Endothelial cell of umbilical vein (primary cell): ENCODE measurements at regions not wholly inside any gene's neighbourhood (a gene's known extent, or its start where the extent isn't known, plus 50 kb on each side); places are given as distances from the start of the nearest gene placed in this dataset.

ENCODE experiments used
- BruUV-seq: library from RNA; stranded (reverse); fragments of 400-500 nt; replicated peaks from 2 replicates; lab custom pipeline; 2021; lab: Mats Ljungman, UMichigan
- CTCF ChIA-PET: fragments of 300-600, 350-600 bp; sonication (Branson Sonifier 250); formaldehyde crosslinking; loops from one replicate; lab custom pipeline; 2021; ENCODE audit warnings: antibody characterized with exemption, inconsistent platforms; lab: Charles Lee
- POLR2A ChIA-PET: fragments of 300-600, 350-600 bp; sonication (Branson Sonifier 250); formaldehyde crosslinking; loops from one replicate; lab custom pipeline; 2021; ENCODE audit warnings: antibody characterized with exemption, inconsistent platforms; lab: Charles Lee
- DNase-seq: peaks from one replicate; pipeline ENCODE4 v3.0.0-alpha.2; 2011; ENCODE audit warnings: low read depth, low spot score
- FAIRE-seq: peaks from 2 replicates; lab custom pipeline; 2011; peaks lifted over from hg19 to GRCh38; lab: Jason Lieb, UNC
- H2AFZ ChIP-seq: 2 replicates; pipeline ENCODE4 v1.6.0; 2012; ENCODE audit warnings: low read depth, low read length, control low read depth, inconsistent platforms
- H3K27ac ChIP-seq: 2 replicates; pipeline ENCODE4 v1.5.1; 2011; ENCODE audit warnings: low read depth, mild to moderate bottlenecking, control low read depth, low read length, moderate library complexity; ENCODE audit not compliant: insufficient read depth
- H3K27me3 ChIP-seq, 2 experiments: 2 replicates each; pipeline versions ENCODE4 v1.6.0 to v1.6.1; 2011; ENCODE audit warnings: low read length in 2 of 2, mixed read lengths in 1 of 2; ENCODE audit not compliant: control insufficient read depth in 2 of 2, insufficient read depth in 2 of 2
- H3K36me3 ChIP-seq, 2 experiments: 2 replicates in 1 of 2; 3 replicates in 1 of 2; pipeline ENCODE4 v1.5.1; 2011; ENCODE audit warnings: low read length in 2 of 2, mild to moderate bottlenecking in 1 of 2, moderate library complexity in 1 of 2; ENCODE audit not compliant: control insufficient read depth in 2 of 2, insufficient read depth in 2 of 2; ENCODE audit errors: extremely low read depth in 1 of 2
- H3K4me1 ChIP-seq: 3 replicates; pipeline ENCODE4 v1.5.1; 2011; ENCODE audit warnings: mild to moderate bottlenecking, low read length; ENCODE audit not compliant: control insufficient read depth, insufficient read depth; ENCODE audit errors: extremely low read depth
- H3K4me2 ChIP-seq: 2 replicates; pipeline ENCODE4 v1.6.1; 2011; ENCODE audit warnings: low read length, control low read depth, mixed read lengths; ENCODE audit not compliant: insufficient read depth
- H3K4me3 ChIP-seq, 3 experiments: fragments of 200-600 bp in 1 of 3; sonication (generic), shearing (Covaris generic) in 1 of 3; replicated peaks in 1 of 3; 2 replicates each; pipeline ENCODE4 v1.5.1; 2011 to 2016; ENCODE audit warnings: control low read depth in 3 of 3, low read length in 3 of 3, mild to moderate bottlenecking in 2 of 3, inconsistent platforms in 1 of 3, low read depth in 1 of 3, moderate library complexity in 1 of 3; ENCODE audit not compliant: insufficient read depth in 1 of 3
- H3K79me2 ChIP-seq: 2 replicates; pipeline ENCODE4 v1.6.0; 2012; ENCODE audit warnings: low read length, inconsistent platforms; ENCODE audit not compliant: control insufficient read depth, insufficient read depth
- H3K9ac ChIP-seq: replicated peaks from 2 replicates; pipeline ENCODE3; 2011; ENCODE audit warnings: low read length, control low read depth; ENCODE audit not compliant: insufficient read depth; ENCODE audit errors: extremely low read depth
- H3K9me1 ChIP-seq: replicated peaks from 3 replicates; pipeline ENCODE4 v1.6.0; 2011; ENCODE audit warnings: mild to moderate bottlenecking, low read length; ENCODE audit not compliant: control insufficient read depth, insufficient read depth; ENCODE audit errors: extremely low read depth
- H3K9me3 ChIP-seq: replicated peaks from 2 replicates; pipeline ENCODE4 v1.5.1; 2012; ENCODE audit warnings: low read length, inconsistent platforms; ENCODE audit not compliant: control insufficient read depth, insufficient read depth
- H4K20me1 ChIP-seq: replicated peaks from 2 replicates; pipeline ENCODE3; 2011; ENCODE audit warnings: mild to moderate bottlenecking, low read length; ENCODE audit not compliant: control insufficient read depth, insufficient read depth; ENCODE audit errors: extremely low read depth
- CTCF ChIP-seq, 2 donors: IDR thresholded peaks; 1 replicate in 1 of 2; 2 replicates in 1 of 2; pipeline ENCODE4 v1.5.1; 2011; ENCODE audit warnings: low read length in 2 of 2, mild to moderate bottlenecking in 2 of 2, moderate library complexity in 2 of 2, control low read depth in 1 of 2, inconsistent platforms in 1 of 2, low read depth in 1 of 2; ENCODE audit not compliant: insufficient read depth in 1 of 2; ENCODE audit errors: extremely low read depth in 1 of 2
- EZH2 ChIP-seq: IDR thresholded peaks from 2 replicates; pipeline ENCODE4 v1.6.1; 2012; ENCODE audit warnings: borderline replicate concordance, low read depth, mild to moderate bottlenecking, moderate library complexity, low read length, inconsistent platforms; ENCODE audit not compliant: severe bottlenecking
- FOS ChIP-seq: IDR thresholded peaks from 2 replicates; pipeline ENCODE4 v1.6.1; 2011; ENCODE audit warnings: mild to moderate bottlenecking, low read length, moderate library complexity, borderline replicate concordance; ENCODE audit not compliant: insufficient read depth
- GATA2 ChIP-seq: IDR thresholded peaks from 2 replicates; pipeline ENCODE4 v1.7.0; 2011; ENCODE audit warnings: low read depth, mild to moderate bottlenecking, moderate library complexity, mixed read lengths, low read length; ENCODE audit not compliant: insufficient read length, insufficient read depth
- JUN ChIP-seq: IDR thresholded peaks from 2 replicates; pipeline ENCODE4 v1.6.1; 2011; ENCODE audit warnings: borderline replicate concordance, low read depth; ENCODE audit not compliant: insufficient read length, insufficient read depth
- MYC ChIP-seq: IDR thresholded peaks from one replicate; pipeline ENCODE4 v1.6.1; 2011; ENCODE audit warnings: mild to moderate bottlenecking, low read depth, low read length
- POLR2A ChIP-seq: IDR thresholded peaks from 2 replicates; pipeline ENCODE4 v1.6.1; 2012; ENCODE audit warnings: low read depth, mild to moderate bottlenecking, control low read depth, low read length
- POLR2AphosphoS5 ChIP-seq: IDR thresholded peaks from 2 replicates; pipeline ENCODE4 v1.6.1; 2012; ENCODE audit warnings: low read depth, mild to moderate bottlenecking, control low read depth, low read length, moderate library complexity; ENCODE audit not compliant: insufficient read depth
- dilution Hi-C: fragments of 300-500 bp; cut with MboI; formaldehyde crosslinking; loops from one replicate; pipeline ENCODE4 v1.15.0; 2019; ENCODE audit warnings: low sequenced_read_pairs; ENCODE audit not compliant: extremely low pct_ligation_motif_present
- intact Hi-C: fragments of 100-400 bp; cut with micrococcal nuclease; formaldehyde crosslinking; loops from one replicate; pipeline ENCODE4 v1.10.0; 2022
- TF ChIP-seq, protein P1 (sequence below): IDR thresholded peaks from 2 replicates; pipeline ENCODE4 v1.6.1; 2011; ENCODE audit not compliant: insufficient read depth, insufficient read length

GRCh38 chrX:124215786-124216185 lies 116.7 kb upstream of the TEX13D start:
- Histone ChIP-seq H3K4me2 (no peak overlapping the region), H3K79me2 (no peaks in the 10 kb centered on the region), H3K4me3 (no peak overlapping the region), H2AFZ (no peak overlapping the region), H3K36me3 (no peaks in the 10 kb centered on the region), H3K27ac (no peak overlapping the region), H3K27me3 (no peaks in the 10 kb centered on the region), H3K4me1 (peaks cover 14% of the 10 kb centered on the region), H3K9me3 (no peaks in the 10 kb centered on the region), H3K9ac (no peak overlapping the region), H4K20me1 (no peaks in the 10 kb centered on the region), H3K9me1 (no peaks in the 10 kb centered on the region)
- FAIRE-seq (no peak), DNase-seq (no peak)
- ChIA-PET POLR2A (no interaction called here), CTCF (no interaction called here)
- TF ChIP-seq GATA2 (no peak), JUN (no peak), POLR2AphosphoS5 (no peak), EZH2 (no peak)
- TF ChIP-seq, protein P1, sequence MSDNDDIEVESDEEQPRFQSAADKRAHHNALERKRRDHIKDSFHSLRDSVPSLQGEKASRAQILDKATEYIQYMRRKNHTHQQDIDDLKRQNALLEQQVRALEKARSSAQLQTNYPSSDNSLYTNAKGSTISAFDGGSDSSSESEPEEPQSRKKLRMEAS = no peak
- intact Hi-C loops = loop anchor here (10.0 kb wide), 1 partner anchor 251 kb away; the partner anchor contains the start of gene STAG2
- BruUV-seq = no TSS peak
- dilution Hi-C loops = no loop called here

- H3K4me3 ChIP-seq = no peak overlapping the region
- H2AFZ ChIP-seq = no peak overlapping the region
- H3K9me3 ChIP-seq = no peaks in the 10 kb centered on the region
- H3K9ac ChIP-seq = no peak overlapping the region
- no peak overlapping the region for H3K27ac ChIP-seq
- no peaks in the 10 kb centered on the region for H4K20me1 ChIP-seq
- no peaks in the 10 kb centered on the region for H3K9me1 ChIP-seq
- ChIA-PET CTCF (no interaction called here), POLR2A (no interaction called here)
- dilution Hi-C loops (no loop called here), intact Hi-C loops (loop anchor here (10.0 kb wide), 1 partner anchor 252 kb away; the partner anchor contains the start of gene STAG2)
- H3K4me1 ChIP-seq = peaks cover 14% of the 10 kb centered on the region
- H3K27me3 ChIP-seq = no peaks in the 10 kb centered on the region
- H3K36me3 ChIP-seq = no peaks in the 10 kb centered on the region
- no peak for TF ChIP-seq POLR2A
- TF ChIP-seq EZH2 = no peak
- no peak for TF ChIP-seq GATA2
- no peak for TF ChIP-seq JUN
- TF ChIP-seq, protein P1 = no peak
- no peak for TF ChIP-seq POLR2AphosphoS5
- TF ChIP-seq FOS = no peak
- no peak for TF ChIP-seq MYC
- no peak for TF ChIP-seq CTCF (IDR thresholded peaks at IDR 0.05; ENCODE audit: extremely low read depth in 1 of 2, insufficient read depth in 1 of 2, low read depth in 1 of 2, low read length in 2 of 2)
- H3K79me2 ChIP-seq = no peaks in the 10 kb centered on the region
- FAIRE-seq = peak; percentile 26
- DNase-seq = no peak
- no peak overlapping the region for H3K4me2 ChIP-seq
- BruUV-seq = no TSS peak
These were observed 115.9 kb upstream of the TEX13D start for GRCh38 chrX:124216396-124217115.
